ENCODE measurements at regions not wholly inside any gene's neighbourhood (a gene's known extent, or its start where the extent isn't known, plus 50 kb on each side); places are given as distances from the start of the nearest gene placed in this dataset.

DNA sequence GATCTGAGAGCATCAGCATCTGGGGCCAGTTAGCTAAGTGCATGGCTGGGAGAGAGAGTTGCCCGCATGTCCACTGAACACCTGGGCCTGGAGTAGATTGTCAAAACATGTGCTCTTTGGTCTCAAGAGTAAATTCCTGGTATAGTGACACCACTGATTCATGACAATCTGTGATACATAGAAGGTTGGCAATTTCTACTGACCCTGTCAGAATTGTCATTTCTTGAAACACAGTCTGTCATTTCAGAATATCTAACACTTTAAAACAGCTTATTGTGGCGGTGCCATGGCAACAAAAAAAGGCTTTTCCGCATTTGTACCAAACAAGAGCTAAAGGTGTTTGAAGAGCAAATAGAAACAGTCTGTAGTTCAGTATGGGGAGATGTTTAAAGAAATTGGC, 186.4 kb upstream of the FAM78B start:
- TF ChIP-seq, protein P1, sequence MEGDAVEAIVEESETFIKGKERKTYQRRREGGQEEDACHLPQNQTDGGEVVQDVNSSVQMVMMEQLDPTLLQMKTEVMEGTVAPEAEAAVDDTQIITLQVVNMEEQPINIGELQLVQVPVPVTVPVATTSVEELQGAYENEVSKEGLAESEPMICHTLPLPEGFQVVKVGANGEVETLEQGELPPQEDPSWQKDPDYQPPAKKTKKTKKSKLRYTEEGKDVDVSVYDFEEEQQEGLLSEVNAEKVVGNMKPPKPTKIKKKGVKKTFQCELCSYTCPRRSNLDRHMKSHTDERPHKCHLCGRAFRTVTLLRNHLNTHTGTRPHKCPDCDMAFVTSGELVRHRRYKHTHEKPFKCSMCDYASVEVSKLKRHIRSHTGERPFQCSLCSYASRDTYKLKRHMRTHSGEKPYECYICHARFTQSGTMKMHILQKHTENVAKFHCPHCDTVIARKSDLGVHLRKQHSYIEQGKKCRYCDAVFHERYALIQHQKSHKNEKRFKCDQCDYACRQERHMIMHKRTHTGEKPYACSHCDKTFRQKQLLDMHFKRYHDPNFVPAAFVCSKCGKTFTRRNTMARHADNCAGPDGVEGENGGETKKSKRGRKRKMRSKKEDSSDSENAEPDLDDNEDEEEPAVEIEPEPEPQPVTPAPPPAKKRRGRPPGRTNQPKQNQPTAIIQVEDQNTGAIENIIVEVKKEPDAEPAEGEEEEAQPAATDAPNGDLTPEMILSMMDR (IDR thresholded peaks at IDR 0.05; ENCODE audit: control extremely low read depth in 1 of 3, insufficient read depth in 1 of 3, low read depth in 1 of 3, low read length in 3 of 3): no peak
- TF ChIP-seq CBX5 (IDR thresholded peaks at IDR 0.05; ENCODE audit: low read depth, low read length): no peak
- no peak for TF ChIP-seq EP300 (IDR thresholded peaks at IDR 0.05; ENCODE audit: borderline replicate concordance in 1 of 2, low read depth in 2 of 2, low read length in 2 of 2)
- no peak for TF ChIP-seq EZH2 (IDR thresholded peaks at IDR 0.05; ENCODE audit: low read depth, low read length, severe bottlenecking)
- TF ChIP-seq YY1 (IDR thresholded peaks at IDR 0.05; ENCODE audit: low read depth, low read length): no peak
- no peak for TF ChIP-seq BACH1 (IDR thresholded peaks at IDR 0.05; ENCODE audit: low read length)
- no peak for TF ChIP-seq SP1 (IDR thresholded peaks at IDR 0.05; ENCODE audit: low read depth, low read length)
- TF ChIP-seq CREB1 (IDR thresholded peaks at IDR 0.05): no peak
- no peak for TF ChIP-seq POLR2AphosphoS5 (IDR thresholded peaks at IDR 0.05; ENCODE audit: low read depth, low read length)
- TF ChIP-seq, protein P2, sequence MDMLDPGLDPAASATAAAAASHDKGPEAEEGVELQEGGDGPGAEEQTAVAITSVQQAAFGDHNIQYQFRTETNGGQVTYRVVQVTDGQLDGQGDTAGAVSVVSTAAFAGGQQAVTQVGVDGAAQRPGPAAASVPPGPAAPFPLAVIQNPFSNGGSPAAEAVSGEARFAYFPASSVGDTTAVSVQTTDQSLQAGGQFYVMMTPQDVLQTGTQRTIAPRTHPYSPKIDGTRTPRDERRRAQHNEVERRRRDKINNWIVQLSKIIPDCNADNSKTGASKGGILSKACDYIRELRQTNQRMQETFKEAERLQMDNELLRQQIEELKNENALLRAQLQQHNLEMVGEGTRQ (IDR thresholded peaks at IDR 0.05; ENCODE audit: low read length): no peak
- no peak for TF ChIP-seq PHF8 (conservative IDR thresholded peaks at IDR 0.05; ENCODE audit: low read depth, low read length)
- no peak for TF ChIP-seq NANOG (IDR thresholded peaks at IDR 0.05; ENCODE audit: insufficient read depth, low read depth, low read length, poor library complexity, severe bottlenecking)

All from H1 (cell line).